ENCODE measurements at regions not wholly inside any gene's neighbourhood (a gene's known extent, or its start where the extent isn't known, plus 50 kb on each side); places are given as distances from the start of the nearest gene placed in this dataset.
A peak's percentile ranks its signal among the peaks of the same experiment; 100 is the strongest.

DNA sequence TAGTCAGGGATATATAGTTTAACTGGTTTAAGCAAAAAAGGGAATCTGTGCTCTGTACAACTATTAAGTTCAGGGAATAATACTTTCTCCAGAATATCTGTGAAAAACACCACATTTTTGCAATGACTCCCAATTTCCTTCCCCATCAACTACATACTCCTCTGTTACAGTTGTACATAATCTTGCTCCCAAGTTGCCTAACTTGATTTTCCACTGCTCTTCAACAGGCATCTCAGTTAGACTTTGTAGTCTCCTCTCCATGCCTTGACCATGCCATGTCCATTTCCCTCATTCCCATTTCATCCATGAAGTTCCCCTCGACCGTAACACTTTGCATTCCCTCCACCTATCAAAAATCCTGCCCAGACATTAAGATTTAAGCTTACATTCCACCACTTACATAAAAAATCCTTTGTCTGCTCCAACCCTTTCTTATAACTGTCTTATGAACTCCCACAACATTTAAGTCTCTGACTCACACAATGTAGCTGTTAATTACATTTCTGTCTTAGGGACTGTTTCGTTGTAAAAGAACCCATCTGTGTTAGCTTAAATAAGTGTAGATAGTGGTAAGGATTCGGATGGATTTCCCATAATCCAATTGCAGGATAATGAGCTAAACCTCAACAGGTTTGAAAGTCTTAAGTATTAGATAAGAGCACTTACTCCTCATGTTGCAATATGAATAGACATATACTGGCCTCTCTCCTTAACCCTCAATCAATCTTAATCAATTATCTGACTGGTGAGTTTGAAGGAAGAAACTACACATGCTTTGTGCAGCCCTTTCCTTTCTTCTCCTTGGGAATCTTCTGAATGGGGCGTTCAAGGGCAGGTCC, 156.5 kb downstream of the PAWR start:
- no peak for DNase-seq (ENCODE audit: low read depth)

DNA sequence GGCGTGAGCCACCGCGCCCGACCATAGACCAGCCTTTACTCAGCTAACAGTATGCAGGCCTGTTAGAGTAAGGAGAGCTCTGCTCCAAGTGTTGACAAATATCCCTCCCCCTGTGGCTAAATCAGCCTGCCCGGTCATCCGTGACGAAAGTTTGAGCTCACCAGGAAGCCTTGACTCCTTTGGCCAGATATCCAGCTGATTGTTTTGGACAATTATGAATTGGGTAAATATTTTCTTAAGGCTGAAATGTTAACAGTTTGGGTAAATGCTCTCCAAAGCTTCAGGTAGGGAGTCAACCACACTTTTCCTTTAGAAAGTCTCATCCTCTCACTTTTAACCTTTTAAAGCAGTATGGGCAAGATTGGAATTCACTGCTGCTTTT, 157.9 kb downstream of the PAWR start:
- peak; percentile 65 for DNase-seq (ENCODE audit: low read depth)

DNA sequence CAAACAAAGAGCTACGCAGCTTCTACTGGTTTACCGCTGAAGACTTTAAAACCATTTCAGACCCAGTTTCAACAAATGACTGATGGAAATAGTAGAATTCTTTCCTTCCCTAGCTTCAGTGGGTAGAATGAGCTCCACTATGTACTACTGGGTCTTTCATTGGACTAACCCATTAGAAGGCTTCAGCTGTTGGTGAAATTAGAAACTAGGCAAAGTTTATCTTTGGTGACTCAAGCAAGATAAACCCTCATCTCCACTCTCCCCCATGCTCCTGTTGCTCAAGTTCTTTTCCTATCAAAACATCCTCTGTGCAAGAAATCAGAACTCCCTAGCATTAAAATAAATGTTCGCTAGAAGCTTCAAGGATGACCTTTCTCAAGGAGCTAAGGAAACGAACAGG, 159.2 kb downstream of the PAWR start:
- DNase-seq (ENCODE audit: low read depth) = no peak

DNA sequence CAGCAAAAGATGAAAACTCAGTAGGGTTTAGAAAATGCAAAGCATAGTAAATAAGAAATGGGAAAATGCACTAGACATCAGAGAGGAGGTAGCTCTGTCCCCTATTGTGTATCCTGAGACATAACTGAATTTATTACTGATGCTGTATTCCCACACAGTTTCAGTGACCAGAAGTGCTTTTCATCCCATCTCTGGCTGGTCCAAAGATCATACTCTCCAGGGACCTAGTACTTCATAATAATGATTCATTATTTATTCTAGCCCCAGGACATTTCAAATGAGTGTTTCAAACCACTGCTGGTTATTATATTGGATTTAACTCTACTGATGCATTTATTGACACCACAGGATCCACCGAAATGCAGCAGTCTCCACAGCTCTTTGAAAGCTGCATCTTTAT, 163.3 kb downstream of the PAWR start:
- DNase-seq (ENCODE audit: low read depth) = no peak

DNA sequence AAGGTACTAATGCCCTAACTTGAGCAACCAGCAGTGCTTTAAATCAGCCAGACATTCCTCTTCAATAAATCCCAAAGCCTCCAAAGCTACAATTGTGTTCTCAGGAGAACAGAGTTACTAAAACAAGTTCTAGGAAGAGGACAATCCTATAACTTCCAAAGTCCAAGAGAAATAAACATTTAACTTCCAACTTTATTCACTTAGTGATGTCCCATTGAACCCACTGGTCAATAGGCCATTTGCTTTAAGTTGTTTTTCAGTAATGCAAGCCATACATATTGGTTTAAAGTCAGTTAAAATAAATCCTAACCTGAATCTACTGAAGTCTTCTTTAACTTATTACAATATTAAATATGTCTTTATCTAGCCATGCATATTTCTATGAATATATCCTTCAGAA, 165.4 kb downstream of the PAWR start:
- DNase-seq (ENCODE audit: low read depth) = no peak

DNA sequence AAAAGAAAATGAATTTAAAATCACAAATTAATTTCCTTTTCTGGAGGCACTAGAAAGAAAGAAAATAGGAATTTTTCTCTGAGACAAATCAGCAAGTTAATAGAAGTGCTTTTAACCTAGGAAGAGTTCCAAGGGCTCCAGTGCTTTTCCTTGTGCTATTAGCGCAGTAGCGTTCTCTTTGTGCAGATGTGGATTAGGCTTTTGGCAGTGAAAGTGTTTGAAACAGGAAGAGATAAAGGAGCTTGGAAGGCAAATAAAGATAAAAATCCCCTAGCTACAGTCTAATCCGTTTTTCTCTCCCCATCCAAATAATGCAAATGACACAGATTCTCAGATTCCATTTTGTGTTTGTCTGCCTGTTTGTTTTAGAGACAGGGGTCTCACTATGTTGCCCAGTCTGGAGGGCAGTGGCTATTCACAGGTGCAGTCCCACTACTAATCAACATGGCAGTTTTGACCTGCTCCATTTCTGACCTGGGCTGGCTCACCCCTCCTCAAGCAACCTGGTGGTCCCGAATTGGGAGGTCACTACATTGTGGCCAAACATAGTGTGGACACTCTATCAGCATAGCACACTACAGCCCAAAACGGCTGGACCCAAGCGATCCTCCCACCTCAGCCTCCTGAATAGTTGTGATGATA, 166.1 kb downstream of the PAWR start:
- no peak for DNase-seq (ENCODE audit: low read depth)

DNA sequence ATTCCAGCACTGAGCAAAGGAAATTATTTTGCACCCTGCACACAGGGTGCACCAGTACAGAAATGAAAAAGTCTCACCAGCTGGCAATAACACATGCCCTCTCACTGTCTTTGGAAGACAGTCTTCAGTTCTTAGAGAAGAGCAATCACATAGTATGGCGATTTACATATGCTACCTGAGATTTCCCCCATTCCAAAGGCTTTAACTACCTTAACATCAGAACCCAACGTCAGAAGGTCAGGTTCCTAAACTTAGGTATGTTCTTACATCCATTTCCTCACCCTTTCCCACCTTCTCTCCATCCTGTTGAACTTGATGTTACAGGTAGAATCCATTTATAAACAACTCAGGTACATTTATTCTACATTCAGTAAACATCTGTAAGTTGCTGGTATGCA, 167.8 kb downstream of the PAWR start:
- no peak for DNase-seq (ENCODE audit: low read depth)

DNA sequence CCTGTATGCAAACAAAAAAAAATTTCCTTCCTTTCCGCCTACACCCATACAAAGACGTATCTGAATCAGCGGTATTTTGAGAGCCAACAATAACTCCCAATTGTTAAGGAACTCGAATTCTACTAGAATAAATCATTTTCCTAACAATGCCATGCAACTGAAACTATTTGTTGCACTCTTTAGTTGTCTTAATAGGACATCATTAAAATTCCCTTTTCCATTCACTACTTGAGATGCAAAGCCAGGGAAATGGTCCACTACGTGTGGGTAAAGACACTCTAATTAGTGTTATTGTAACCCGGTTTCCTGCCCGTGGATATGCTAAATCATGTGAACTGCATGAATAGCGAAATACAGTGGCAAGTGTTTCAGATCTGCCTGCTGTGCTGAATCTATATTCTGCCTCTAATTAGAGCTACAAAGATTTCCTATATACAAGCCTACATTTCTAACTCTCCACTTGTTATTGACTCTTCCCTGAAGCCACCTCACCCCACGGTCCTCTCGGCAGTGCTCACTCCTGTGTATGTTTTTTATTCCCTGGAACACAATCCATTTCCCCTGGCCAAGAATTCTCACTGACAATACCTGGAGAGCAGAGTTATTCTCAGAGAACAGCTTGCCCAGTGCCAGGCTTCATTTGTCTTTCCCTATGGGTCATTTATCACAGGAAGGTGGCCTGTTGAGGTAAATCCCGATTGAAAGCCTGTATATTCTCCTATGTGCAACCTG, 168.3 kb downstream of the PAWR start:
- no peak for DNase-seq (ENCODE audit: low read depth)

DNA sequence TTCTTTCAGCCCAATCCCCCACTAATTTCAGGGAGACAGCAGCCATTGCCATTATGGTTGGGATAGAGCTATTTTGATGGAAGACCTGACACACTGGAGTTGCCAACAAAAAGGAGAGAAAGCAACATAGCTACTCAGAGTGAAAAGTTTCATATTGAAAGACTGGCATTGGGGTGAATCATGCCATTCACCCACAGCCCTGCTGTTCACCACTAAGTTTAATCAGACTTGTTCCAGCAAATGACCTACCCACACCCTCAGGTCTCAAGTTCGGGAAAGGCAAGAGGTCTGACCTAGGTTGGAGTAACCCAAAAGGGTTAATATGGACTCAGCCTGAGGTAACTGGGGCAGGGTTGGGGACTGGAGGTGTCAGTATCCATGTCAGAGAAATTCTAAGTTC, 169.2 kb downstream of the PAWR start:
- no peak for DNase-seq (ENCODE audit: low read depth)

DNA sequence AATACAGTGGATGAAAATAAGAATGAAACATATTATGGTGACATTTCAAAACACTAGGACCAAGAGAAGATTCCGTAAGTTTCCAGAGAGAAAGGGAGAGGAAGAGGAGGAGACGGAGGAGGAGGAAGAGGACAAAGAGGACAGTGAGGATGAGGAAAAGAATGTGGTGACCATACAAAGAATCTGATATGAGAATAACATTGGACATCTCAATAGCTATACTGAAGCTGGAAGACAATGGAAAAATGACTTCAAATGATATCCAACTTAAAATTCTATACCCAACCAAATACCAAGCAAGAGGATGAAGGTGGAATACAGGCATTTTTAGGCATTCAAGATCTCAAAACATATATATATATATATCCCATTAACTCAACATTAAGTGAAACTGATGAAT, 173.4 kb downstream of the PAWR start:
- DNase-seq (ENCODE audit: low read depth) = no peak

DNA sequence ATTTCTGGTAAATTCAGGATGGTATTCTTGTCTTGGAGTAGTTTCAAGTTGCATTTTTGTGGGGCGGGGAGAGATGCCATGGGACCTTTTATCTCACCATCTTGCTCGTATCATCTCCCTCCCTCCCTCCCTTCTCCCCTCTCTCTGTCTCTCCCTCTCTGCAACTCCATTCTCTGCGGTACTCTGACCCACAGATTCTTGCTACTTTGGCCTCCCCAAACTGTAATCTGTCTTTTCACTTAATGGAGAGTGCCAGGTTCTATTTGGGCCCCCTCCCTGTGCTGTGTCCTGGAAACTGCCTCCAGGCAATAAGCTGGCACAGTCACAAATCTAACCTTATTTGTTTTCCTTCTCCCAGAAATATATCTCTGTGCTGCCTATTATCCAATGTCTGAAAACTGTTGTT, 175.2 kb downstream of the PAWR start:
- DNase-seq (ENCODE audit: low read depth) = no peak

DNA sequence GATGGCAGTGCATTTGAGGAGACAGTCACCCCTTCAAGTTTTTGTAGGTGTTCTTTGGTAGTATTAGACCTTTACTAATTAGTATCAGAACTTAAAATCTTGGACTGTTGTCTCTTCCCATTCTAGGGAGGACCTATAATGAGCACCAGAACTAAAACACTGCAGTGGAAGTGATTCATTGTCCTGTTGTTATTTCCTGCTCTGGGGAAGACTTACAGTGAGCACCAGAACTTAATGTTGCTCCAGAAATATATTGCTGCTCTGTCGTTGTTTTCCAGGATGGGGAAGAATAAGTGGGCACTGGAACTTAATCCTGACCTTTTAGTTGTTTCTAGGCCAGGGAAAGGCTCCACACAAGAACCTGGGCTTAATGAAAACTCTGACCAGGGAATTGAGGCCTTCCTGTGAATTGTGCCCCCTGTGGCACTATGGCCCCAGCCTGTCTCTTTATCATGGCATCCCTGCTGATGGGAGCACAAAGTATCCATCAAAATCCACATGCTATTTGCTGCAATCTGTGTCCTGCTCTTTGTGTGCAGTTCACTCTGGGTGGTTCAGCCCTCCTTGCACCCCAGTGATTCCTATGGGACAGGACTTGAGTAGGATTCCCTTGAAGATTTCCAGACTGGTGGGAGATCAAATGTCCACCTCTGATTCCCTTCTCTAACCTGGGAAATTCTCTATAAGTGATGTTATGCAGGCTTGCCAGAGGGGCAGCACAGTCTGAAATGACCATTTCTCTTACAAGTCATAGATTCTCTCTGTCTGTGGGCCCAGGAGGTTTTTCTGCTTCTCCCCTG, 175.8 kb downstream of the PAWR start:
- DNase-seq (ENCODE audit: low read depth) = no peak

DNA sequence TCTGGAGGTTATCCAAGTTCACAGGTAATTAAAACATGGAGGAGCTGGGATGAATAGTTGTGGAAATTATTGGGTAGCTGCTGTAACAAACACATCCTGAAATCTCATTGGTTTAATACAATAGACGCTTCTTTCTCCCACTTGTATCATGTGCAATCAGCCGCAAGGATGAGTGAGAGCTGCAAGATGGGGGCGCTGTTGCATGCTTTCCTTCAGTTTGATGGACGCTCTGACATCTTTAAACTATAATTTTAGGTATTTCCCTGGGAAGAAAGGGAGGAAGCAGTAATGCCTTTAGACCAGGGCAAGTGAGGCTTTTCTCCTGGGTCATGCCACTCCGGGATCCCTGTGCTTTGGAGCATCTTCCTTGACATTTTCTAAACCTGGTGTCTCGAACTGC, 178.7 kb downstream of the PAWR start:
- DNase-seq (ENCODE audit: low read depth) = no peak

DNA sequence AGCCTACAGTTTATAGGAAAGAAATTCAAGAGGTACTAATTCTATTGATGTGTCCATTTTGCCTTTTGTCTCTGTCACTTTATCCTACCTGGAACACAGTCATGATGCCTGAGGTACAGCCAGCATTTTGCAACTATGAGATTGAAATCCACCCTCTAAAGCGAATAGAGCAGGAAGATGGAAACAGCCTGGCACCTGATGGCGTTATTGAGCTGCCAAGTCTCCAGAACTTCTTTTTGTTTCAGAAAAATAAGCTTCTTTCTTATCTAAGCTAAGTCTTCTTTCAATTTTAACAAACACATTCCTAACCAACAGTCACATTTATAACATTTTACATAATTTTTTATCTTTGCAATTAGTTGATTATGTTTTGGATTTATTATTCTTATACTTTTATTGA, 182.1 kb downstream of the PAWR start:
- no peak for DNase-seq (ENCODE audit: low read depth)

Measured in fibroblast of gingiva (primary cell).